Fibroblast of lung (primary cell): ENCODE measurements at regions not wholly inside any gene's neighbourhood (a gene's known extent, or its start where the extent isn't known, plus 50 kb on each side); places are given as distances from the start of the nearest gene placed in this dataset.

ENCODE experiments used
- DNase-seq, 2 donors: peaks; one replicate each; pipeline versions ENCODE4 v3.0.0 to v3.0.0-alpha.2; 2010; ENCODE audit warnings: low read depth in 2 of 2
- H2AFZ ChIP-seq: 2 replicates; pipeline ENCODE4 v1.5.1; 2012; ENCODE audit warnings: low read length, control low read depth, inconsistent platforms
- H3K27ac ChIP-seq: 2 replicates; pipeline ENCODE4 v1.5.1; 2011; ENCODE audit warnings: low read length, control low read depth; ENCODE audit not compliant: insufficient read depth
- H3K27me3 ChIP-seq: 2 replicates; pipeline ENCODE4 v1.5.1; 2011; ENCODE audit warnings: mild to moderate bottlenecking, low read length; ENCODE audit not compliant: control insufficient read depth, insufficient read depth
- H3K36me3 ChIP-seq: 2 replicates; pipeline ENCODE4 v1.5.1; 2011; ENCODE audit warnings: low read length; ENCODE audit not compliant: control insufficient read depth, insufficient read depth
- H3K4me1 ChIP-seq: 2 replicates; pipeline ENCODE4 v1.5.1; 2011; ENCODE audit warnings: low read length; ENCODE audit not compliant: control insufficient read depth, insufficient read depth; ENCODE audit errors: extremely low read depth
- H3K4me2 ChIP-seq: 2 replicates; pipeline ENCODE4 v1.5.1; 2011; ENCODE audit warnings: low read length, control low read depth; ENCODE audit not compliant: insufficient read depth; ENCODE audit errors: extremely low read depth
- H3K4me3 ChIP-seq, 4 experiments: fragments of 200-600 bp in 1 of 4; sonication (generic) in 1 of 4; replicated peaks in 1 of 4; 2 replicates each; pipeline ENCODE4 v1.5.1; 2011 to 2016; ENCODE audit warnings: low read length in 4 of 4, low read depth in 3 of 4, mild to moderate bottlenecking in 3 of 4, control low read depth in 2 of 4, inconsistent platforms in 1 of 4, mixed read lengths in 1 of 4; ENCODE audit not compliant: insufficient read depth in 1 of 4; ENCODE audit errors: control extremely low read depth in 1 of 4
- H3K79me2 ChIP-seq: 2 replicates; pipeline ENCODE4 v1.5.1; 2012; ENCODE audit warnings: mild to moderate bottlenecking, low read length, inconsistent platforms; ENCODE audit not compliant: control insufficient read depth, insufficient read depth
- H3K9ac ChIP-seq: 2 replicates; pipeline ENCODE4 v1.5.1; 2011; ENCODE audit warnings: mild to moderate bottlenecking, low read length, control low read depth; ENCODE audit not compliant: insufficient read depth
- H3K9me3 ChIP-seq: 2 replicates; pipeline ENCODE4 v1.5.1; 2012; ENCODE audit warnings: low read depth, low read length; ENCODE audit not compliant: control insufficient read depth, insufficient read depth
- H4K20me1 ChIP-seq: 2 replicates; pipeline ENCODE4 v1.5.1; 2011; ENCODE audit warnings: low read length; ENCODE audit not compliant: control insufficient read depth, insufficient read depth; ENCODE audit errors: extremely low read depth
- EZH2 ChIP-seq: IDR thresholded peaks from 2 replicates; pipeline ENCODE4 v1.5.1; 2012; ENCODE audit warnings: low read length, control low read depth, mild to moderate bottlenecking; ENCODE audit errors: missing control alignments
- TF ChIP-seq, protein P1 (sequence below), 2 donors: IDR thresholded peaks in 1 of 2; conservative IDR thresholded peaks in 1 of 2; 1 replicate in 1 of 2; 2 replicates in 1 of 2; pipeline ENCODE4 v1.5.1; 2011 to 2012; ENCODE audit warnings: low read length in 2 of 2, control low read depth in 1 of 2, inconsistent platforms in 1 of 2, low read depth in 1 of 2, mild to moderate bottlenecking in 1 of 2

- H3K79me2 ChIP-seq: no peaks in the 10 kb centered on the region
- no peak overlapping the region for H3K9ac ChIP-seq
- H3K27me3 ChIP-seq: no peaks in the 10 kb centered on the region
- H2AFZ ChIP-seq: no peak overlapping the region
- no peaks in the 10 kb centered on the region for H3K36me3 ChIP-seq
- no peak for DNase-seq
- peaks cover 3% of the 10 kb centered on the region for H3K4me1 ChIP-seq
- H4K20me1 ChIP-seq: no peaks in the 10 kb centered on the region
- no peak overlapping the region for H3K27ac ChIP-seq
- TF ChIP-seq, protein P1, sequence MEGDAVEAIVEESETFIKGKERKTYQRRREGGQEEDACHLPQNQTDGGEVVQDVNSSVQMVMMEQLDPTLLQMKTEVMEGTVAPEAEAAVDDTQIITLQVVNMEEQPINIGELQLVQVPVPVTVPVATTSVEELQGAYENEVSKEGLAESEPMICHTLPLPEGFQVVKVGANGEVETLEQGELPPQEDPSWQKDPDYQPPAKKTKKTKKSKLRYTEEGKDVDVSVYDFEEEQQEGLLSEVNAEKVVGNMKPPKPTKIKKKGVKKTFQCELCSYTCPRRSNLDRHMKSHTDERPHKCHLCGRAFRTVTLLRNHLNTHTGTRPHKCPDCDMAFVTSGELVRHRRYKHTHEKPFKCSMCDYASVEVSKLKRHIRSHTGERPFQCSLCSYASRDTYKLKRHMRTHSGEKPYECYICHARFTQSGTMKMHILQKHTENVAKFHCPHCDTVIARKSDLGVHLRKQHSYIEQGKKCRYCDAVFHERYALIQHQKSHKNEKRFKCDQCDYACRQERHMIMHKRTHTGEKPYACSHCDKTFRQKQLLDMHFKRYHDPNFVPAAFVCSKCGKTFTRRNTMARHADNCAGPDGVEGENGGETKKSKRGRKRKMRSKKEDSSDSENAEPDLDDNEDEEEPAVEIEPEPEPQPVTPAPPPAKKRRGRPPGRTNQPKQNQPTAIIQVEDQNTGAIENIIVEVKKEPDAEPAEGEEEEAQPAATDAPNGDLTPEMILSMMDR (conservative IDR thresholded peaks at IDR 0.05 in 1 of 2, IDR thresholded peaks at IDR 0.05 in 1 of 2; ENCODE audit: low read depth in 1 of 2, low read length in 2 of 2): no peak
- no peak for TF ChIP-seq EZH2
- no peaks in the 10 kb centered on the region for H3K9me3 ChIP-seq
- H3K4me3 ChIP-seq: no peak overlapping the region
- no peak overlapping the region for H3K4me2 ChIP-seq
Measured at GRCh38 chr6:145026267-145026679, 709.0 kb downstream of the EPM2A start.

- H3K4me2 ChIP-seq: no peak overlapping the region
- no peak overlapping the region for H2AFZ ChIP-seq
- peak in 1 of 2 donors; percentile 51 for DNase-seq
Measured at GRCh38 chr6:145028144-145028818, 707.0 kb downstream of the EPM2A start.

DNA sequence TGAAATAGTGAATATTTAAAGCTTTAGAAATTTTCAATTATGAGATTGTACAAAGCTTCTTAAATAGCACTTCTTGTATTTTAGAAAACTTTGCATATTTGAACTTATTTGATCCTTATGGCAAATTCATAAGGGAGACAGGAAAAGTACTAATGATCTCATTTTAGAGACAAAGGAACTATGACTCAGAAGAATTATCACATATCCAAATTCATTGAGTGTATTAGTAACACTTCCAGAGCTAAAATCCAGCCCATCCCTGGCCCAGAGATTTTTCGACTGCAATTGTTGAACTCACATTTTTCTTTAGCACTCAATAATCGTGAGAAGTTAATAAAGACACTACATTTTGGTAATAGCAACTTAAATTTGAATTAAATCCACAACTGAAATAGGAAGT lies 704.3 kb downstream of the EPM2A start:
- H3K79me2 ChIP-seq: no peaks in the 10 kb centered on the region
- no peaks in the 10 kb centered on the region for H3K36me3 ChIP-seq
- H4K20me1 ChIP-seq: no peaks in the 10 kb centered on the region
- no peak overlapping the region for H2AFZ ChIP-seq
- TF ChIP-seq, protein P1 (conservative IDR thresholded peaks at IDR 0.05 in 1 of 2, IDR thresholded peaks at IDR 0.05 in 1 of 2; ENCODE audit: low read depth in 1 of 2, low read length in 2 of 2): no peak
- no peak for TF ChIP-seq EZH2
- DNase-seq: peak in 1 of 2 donors; percentile 39
- no peak overlapping the region for H3K9ac ChIP-seq
- H3K4me3 ChIP-seq: no peak overlapping the region
- no peak overlapping the region for H3K27ac ChIP-seq
- H3K4me1 ChIP-seq: peaks cover 6% of the 10 kb centered on the region
- H3K9me3 ChIP-seq: no peaks in the 10 kb centered on the region
- no peaks in the 10 kb centered on the region for H3K27me3 ChIP-seq
- H3K4me2 ChIP-seq: no peak overlapping the region

More at GRCh38 chr6:145028144-145028818, 707.0 kb downstream of the EPM2A start:
- Histone ChIP-seq H3K4me1 (peaks cover 3% of the 10 kb centered on the region), H3K4me3 (no peak overlapping the region), H3K27ac (no peak overlapping the region), H3K9ac (no peak overlapping the region), H3K9me3 (no peaks in the 10 kb centered on the region), H3K79me2 (no peaks in the 10 kb centered on the region), H3K27me3 (no peaks in the 10 kb centered on the region), H3K36me3 (no peaks in the 10 kb centered on the region), H4K20me1 (no peaks in the 10 kb centered on the region)
- TF ChIP-seq EZH2: no peak
- TF ChIP-seq, protein P1 (conservative IDR thresholded peaks at IDR 0.05 in 1 of 2, IDR thresholded peaks at IDR 0.05 in 1 of 2; ENCODE audit: low read depth in 1 of 2, low read length in 2 of 2): peak; percentile 43 to 65
